IPS-18a (cell line): ENCODE measurements at regions not wholly inside any gene's neighbourhood (a gene's known extent, or its start where the extent isn't known, plus 50 kb on each side); places are given as distances from the start of the nearest gene placed in this dataset.
A peak's percentile ranks its signal among the peaks of the same experiment; 100 is the strongest.

Source experiments
- H3K27ac ChIP-seq: one replicate; pipeline ENCODE4 v1.5.1; 2013; ENCODE audit warnings: low read length
- H3K27me3 ChIP-seq: one replicate; pipeline ENCODE4 v1.6.1; 2013; ENCODE audit warnings: mild to moderate bottlenecking, low read length; ENCODE audit not compliant: control insufficient read depth, insufficient read depth
- H3K36me3 ChIP-seq: one replicate; pipeline ENCODE4 v1.6.1; 2013; ENCODE audit warnings: low read depth, low read length; ENCODE audit not compliant: control insufficient read depth
- H3K4me1 ChIP-seq: one replicate; pipeline ENCODE4 v1.6.1; 2013; ENCODE audit warnings: low read depth, low read length; ENCODE audit not compliant: control insufficient read depth
- H3K4me3 ChIP-seq: one replicate; pipeline ENCODE4 v1.5.1; 2013; ENCODE audit warnings: low read length
- H3K9ac ChIP-seq: one replicate; pipeline ENCODE4 v1.6.1; 2013; ENCODE audit warnings: mild to moderate bottlenecking, low read length, moderate library complexity
- H3K9me3 ChIP-seq: one replicate; pipeline ENCODE4 v1.6.1; 2013; ENCODE audit warnings: low read depth, low read length; ENCODE audit not compliant: control insufficient read depth

- Histone ChIP-seq H3K9ac (peak overlapping the region; percentile 55), H3K27ac (peak overlapping the region; percentile 22), H3K27me3 (no peaks in the 10 kb centered on the region), H3K9me3 (no peaks in the 10 kb centered on the region), H3K36me3 (no peaks in the 10 kb centered on the region), H3K4me3 (peak overlapping the region; percentile 10), H3K4me1 (peaks cover 30% of the 10 kb centered on the region)
Measured at GRCh38 chr15:58332676-58333400, 99.0 kb upstream of the LIPC start.

- Histone ChIP-seq H3K4me3 (no peak overlapping the region), H3K9ac (no peak overlapping the region), H3K27me3 (no peaks in the 10 kb centered on the region), H3K27ac (no peak overlapping the region), H3K4me1 (peaks cover 30% of the 10 kb centered on the region), H3K36me3 (no peaks in the 10 kb centered on the region), H3K9me3 (no peaks in the 10 kb centered on the region)
Measured at GRCh38 chr15:58334803-58335202, 97.0 kb upstream of the LIPC start.

GRCh38 chr15:58336161-58336560 is 95.6 kb upstream of the LIPC start:
- H3K4me1 ChIP-seq: peaks cover 16% of the 10 kb centered on the region
- H3K36me3 ChIP-seq: no peaks in the 10 kb centered on the region
- H3K27ac ChIP-seq: no peak overlapping the region
- no peak overlapping the region for H3K4me3 ChIP-seq
- no peaks in the 10 kb centered on the region for H3K27me3 ChIP-seq
- no peak overlapping the region for H3K9ac ChIP-seq
- H3K9me3 ChIP-seq: no peaks in the 10 kb centered on the region

GRCh38 chr15:58340176-58340575 is 91.6 kb upstream of the LIPC start:
- Histone ChIP-seq H3K9ac (no peak overlapping the region), H3K9me3 (no peaks in the 10 kb centered on the region), H3K27me3 (no peaks in the 10 kb centered on the region), H3K4me3 (no peak overlapping the region), H3K27ac (no peak overlapping the region), H3K36me3 (no peaks in the 10 kb centered on the region), H3K4me1 (peaks cover 10% of the 10 kb centered on the region)

GRCh38 chr15:58342508-58342907 is 89.3 kb upstream of the LIPC start:
- Histone ChIP-seq H3K9ac (no peak overlapping the region), H3K4me1 (peaks cover 10% of the 10 kb centered on the region), H3K4me3 (no peak overlapping the region), H3K36me3 (no peaks in the 10 kb centered on the region), H3K9me3 (no peaks in the 10 kb centered on the region), H3K27me3 (no peaks in the 10 kb centered on the region), H3K27ac (no peak overlapping the region)

GRCh38 chr15:58344213-58345070 is 87.3 kb upstream of the LIPC start:
- H3K27me3 ChIP-seq: no peaks in the 10 kb centered on the region
- H3K4me1 ChIP-seq: peaks cover 10% of the 10 kb centered on the region
- no peak overlapping the region for H3K4me3 ChIP-seq
- no peaks in the 10 kb centered on the region for H3K36me3 ChIP-seq
- no peak overlapping the region for H3K9ac ChIP-seq
- H3K9me3 ChIP-seq: no peaks in the 10 kb centered on the region
- no peak overlapping the region for H3K27ac ChIP-seq

GRCh38 chr15:58346361-58346760 is 85.4 kb upstream of the LIPC start:
- Histone ChIP-seq H3K27ac (no peak overlapping the region), H3K4me1 (peaks cover 10% of the 10 kb centered on the region), H3K9ac (no peak overlapping the region), H3K27me3 (no peaks in the 10 kb centered on the region), H3K36me3 (no peaks in the 10 kb centered on the region), H3K9me3 (no peaks in the 10 kb centered on the region), H3K4me3 (no peak overlapping the region)

- H3K27ac ChIP-seq: no peak overlapping the region
- H3K4me3 ChIP-seq: no peak overlapping the region
- no peaks in the 10 kb centered on the region for H3K9me3 ChIP-seq
- no peaks in the 10 kb centered on the region for H3K36me3 ChIP-seq
- H3K9ac ChIP-seq: no peak overlapping the region
- peaks cover 4% of the 10 kb centered on the region for H3K4me1 ChIP-seq
- no peaks in the 10 kb centered on the region for H3K27me3 ChIP-seq
Measured at GRCh38 chr15:58348095-58348812, 83.5 kb upstream of the LIPC start.

- H3K27me3 ChIP-seq: no peaks in the 10 kb centered on the region
- no peak overlapping the region for H3K4me3 ChIP-seq
- peaks cover 5% of the 10 kb centered on the region for H3K4me1 ChIP-seq
- no peak overlapping the region for H3K9ac ChIP-seq
- no peaks in the 10 kb centered on the region for H3K9me3 ChIP-seq
- no peaks in the 10 kb centered on the region for H3K36me3 ChIP-seq
- no peak overlapping the region for H3K27ac ChIP-seq
Measured at GRCh38 chr15:58352026-58352929, 79.5 kb upstream of the LIPC start.

- Histone ChIP-seq H3K4me1 (peaks cover 13% of the 10 kb centered on the region), H3K9me3 (no peaks in the 10 kb centered on the region), H3K9ac (no peak overlapping the region), H3K36me3 (no peaks in the 10 kb centered on the region), H3K4me3 (no peak overlapping the region), H3K27ac (no peak overlapping the region), H3K27me3 (no peaks in the 10 kb centered on the region)
Measured at GRCh38 chr15:58355382-58355971, 76.3 kb upstream of the LIPC start.
